HL-60/S4 treated with phorbol 12-myristate 13-acetate at 8.2 ng/mL for 4 days and 3 days (cell line): ENCODE measurements at regions not wholly inside any gene's neighbourhood (a gene's known extent, or its start where the extent isn't known, plus 50 kb on each side); places are given as distances from the start of the nearest gene placed in this dataset.
"Not testable (repeated sequence)": the region's sequence is repeated elsewhere in the genome, so short reads cannot be mapped to it uniquely, and the experiment has no call there.

Experiments used
- in situ Hi-C: fragments of 300-500 bp; cut with MboI; formaldehyde crosslinking; loops from 2 replicates; pipeline ENCODE4 v1.15.0; 2022; ENCODE audit warnings: low sequenced_read_pairs

GRCh38 chr11:92168936-92169335, 55.7 kb upstream of the FAT3 start:
- in situ Hi-C loops = no loop called here

- in situ Hi-C loops = no loop called here
Measured at GRCh38 chr11:92167571-92167970, 57.0 kb upstream of the FAT3 start.

- in situ Hi-C loops = no loop called here
Measured at GRCh38 chr11:92166335-92166734, 58.3 kb upstream of the FAT3 start.

- in situ Hi-C loops = no loop called here
Measured at GRCh38 chr11:92163879-92164278, 60.7 kb upstream of the FAT3 start.

GRCh38 chr11:92162776-92163175, 61.8 kb upstream of the FAT3 start:
- in situ Hi-C loops = no loop called here

- in situ Hi-C loops = no loop called here
Measured at GRCh38 chr11:92159931-92160330, 64.7 kb upstream of the FAT3 start.

GRCh38 chr11:92157390-92157789, 67.2 kb upstream of the FAT3 start:
- in situ Hi-C loops = not testable (repeated sequence)

- in situ Hi-C loops = no loop called here
Measured at GRCh38 chr11:92154611-92155010, 70.0 kb upstream of the FAT3 start.

- in situ Hi-C loops = no loop called here
Measured at GRCh38 chr11:92154110-92154509, 70.5 kb upstream of the FAT3 start.

- in situ Hi-C loops = no loop called here
Measured at GRCh38 chr11:92153542-92153941, 71.1 kb upstream of the FAT3 start.

GRCh38 chr11:92152245-92152644, 72.4 kb upstream of the FAT3 start:
- in situ Hi-C loops = no loop called here

GRCh38 chr11:92149996-92150395, 74.6 kb upstream of the FAT3 start:
- in situ Hi-C loops = no loop called here

- in situ Hi-C loops = no loop called here
Measured at GRCh38 chr11:92141725-92142124, 82.9 kb upstream of the FAT3 start.

GRCh38 chr11:92141159-92141558, 83.5 kb upstream of the FAT3 start:
- in situ Hi-C loops = no loop called here

GRCh38 chr11:92140021-92140420, 84.6 kb upstream of the FAT3 start:
- in situ Hi-C loops = no loop called here

- in situ Hi-C loops = no loop called here
Measured at GRCh38 chr11:92138296-92138695, 86.3 kb upstream of the FAT3 start.

GRCh38 chr11:92137747-92138146, 86.9 kb upstream of the FAT3 start:
- in situ Hi-C loops = no loop called here

- in situ Hi-C loops = no loop called here
Measured at GRCh38 chr11:92136797-92137196, 87.8 kb upstream of the FAT3 start.

GRCh38 chr11:92131289-92131865, 93.2 kb upstream of the FAT3 start:
- in situ Hi-C loops = no loop called here

- in situ Hi-C loops = no loop called here
Measured at GRCh38 chr11:92130421-92130831, 94.2 kb upstream of the FAT3 start.

- in situ Hi-C loops = no loop called here
Measured at GRCh38 chr11:92129811-92130210, 94.8 kb upstream of the FAT3 start.

GRCh38 chr11:92128026-92128425, 96.6 kb upstream of the FAT3 start:
- in situ Hi-C loops = no loop called here

- in situ Hi-C loops = no loop called here
Measured at GRCh38 chr11:92125321-92125720, 99.3 kb upstream of the FAT3 start.
